Retinal pigment epithelial cell (primary cell): ENCODE measurements at regions not wholly inside any gene's neighbourhood (a gene's known extent, or its start where the extent isn't known, plus 50 kb on each side); places are given as distances from the start of the nearest gene placed in this dataset.
A peak's percentile ranks its signal among the peaks of the same experiment; 100 is the strongest.

ENCODE experiments used
- DNase-seq: peaks from one replicate; pipeline ENCODE4 v3.0.0-alpha.2; 2010; ENCODE audit warnings: low read depth
- H3K4me3 ChIP-seq: 2 replicates; pipeline ENCODE4 v1.5.1; 2011; ENCODE audit warnings: mild to moderate bottlenecking, low read length, control low read depth, moderate library complexity
- CTCF ChIP-seq: conservative IDR thresholded peaks from 2 replicates; pipeline ENCODE4 v1.5.1; 2011; ENCODE audit warnings: low read depth, low read length, control low read depth, inconsistent platforms

GRCh38 chr1:106926803-106927582 lies 129.5 kb upstream of the PRMT6 start:
- no peak overlapping the region for H3K4me3 ChIP-seq
- DNase-seq: no peak
- TF ChIP-seq CTCF: no peak

GRCh38 chr1:106937104-106937503 lies 119.4 kb upstream of the PRMT6 start:
- TF ChIP-seq CTCF: no peak
- no peak overlapping the region for H3K4me3 ChIP-seq
- DNase-seq: peak; percentile 31

- H3K4me3 ChIP-seq: no peak overlapping the region
- TF ChIP-seq CTCF: no peak
- no peak for DNase-seq
Measured at GRCh38 chr1:106944721-106945120, 111.8 kb upstream of the PRMT6 start.

- H3K4me3 ChIP-seq: no peak overlapping the region
- no peak for TF ChIP-seq CTCF
- no peak for DNase-seq
Measured at GRCh38 chr1:106952776-106953175, 103.7 kb upstream of the PRMT6 start.

- no peak overlapping the region for H3K4me3 ChIP-seq
- no peak for TF ChIP-seq CTCF
- no peak for DNase-seq
Measured at GRCh38 chr1:106954661-106955229, 101.7 kb upstream of the PRMT6 start.

- TF ChIP-seq CTCF: no peak
- H3K4me3 ChIP-seq: no peak overlapping the region
- DNase-seq: no peak
Measured at GRCh38 chr1:106956721-106957120, 99.8 kb upstream of the PRMT6 start.

GRCh38 chr1:106957795-106958194 lies 98.7 kb upstream of the PRMT6 start:
- no peak for TF ChIP-seq CTCF
- DNase-seq: no peak
- H3K4me3 ChIP-seq: no peak overlapping the region
